ENCODE measurements at regions not wholly inside any gene's neighbourhood (a gene's known extent, or its start where the extent isn't known, plus 50 kb on each side); places are given as distances from the start of the nearest gene placed in this dataset.

DNA sequence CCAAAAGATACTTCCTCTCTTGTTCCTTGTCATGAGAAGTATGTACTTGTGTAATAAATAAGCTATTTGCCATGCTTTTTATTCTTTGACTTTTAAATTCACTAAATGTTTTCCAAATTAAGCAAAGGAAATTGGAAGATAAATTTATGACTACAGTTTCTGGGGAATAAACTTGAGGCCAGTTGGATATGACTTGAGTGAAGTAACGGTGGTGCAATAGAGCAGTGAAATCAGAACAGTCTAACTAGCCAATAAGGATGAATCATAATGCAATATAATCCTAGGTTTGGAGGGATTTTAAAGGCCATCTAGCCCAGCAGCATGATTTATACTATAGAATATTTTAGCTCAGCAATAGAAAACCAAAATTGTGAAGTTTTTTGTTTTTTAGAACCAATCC lies 183.8 kb upstream of the TCF21 start:
- ChIA-PET CTCF (interaction anchor here (0.6 kb wide), 1 partner anchor 319 kb away, joined by 3 read pairs; no protein-coding TSS in a partner anchor), POLR2A (no interaction called here)
- no peaks in the 10 kb centered on the region for H3K9me3 ChIP-seq
- H3K4me2 ChIP-seq, result no peak overlapping the region
- no peaks in the 10 kb centered on the region; the same call in 1 of the 2 replicates for H3K27me3 ChIP-seq (ENCODE audit: insufficient read depth)
- no peaks in the 10 kb centered on the region for H4K20me1 ChIP-seq (ENCODE audit: insufficient read depth)
- no peaks in the 10 kb centered on the region for H3K9me2 ChIP-seq
- H3K79me2 ChIP-seq (ENCODE audit: insufficient read depth), result no peaks in the 10 kb centered on the region
- H2AFZ ChIP-seq (ENCODE audit: low read depth), result no peak overlapping the region
- H3K27ac ChIP-seq (ENCODE audit: low read depth in 2 of 2, low read length in 1 of 2), result no peak overlapping the region
- WGBS (ENCODE audit: low lambda C conversion rate), result 6% methylated on average over 1 of the region's 1 CpG
- no peaks in the 10 kb centered on the region for H3F3A ChIP-seq (replicated peaks; ENCODE audit: insufficient read depth)
- H3K4me3 ChIP-seq (ENCODE audit: low read depth in 2 of 2, low read length in 1 of 2), result no peak overlapping the region
- no peak for TF ChIP-seq FOSL2 (IDR thresholded peaks at IDR 0.05; ENCODE audit: borderline replicate concordance, low read depth)
- TF ChIP-seq TAF1 (IDR thresholded peaks at IDR 0.05; ENCODE audit: borderline replicate concordance, low read depth, low read length), result no peak
- no peak for TF ChIP-seq MEF2A (IDR thresholded peaks at IDR 0.05; ENCODE audit: borderline replicate concordance, low read depth)
- TF ChIP-seq NFIC (IDR thresholded peaks at IDR 0.05; ENCODE audit: borderline replicate concordance), result no peak
- TF ChIP-seq POLR2AphosphoS5 (IDR thresholded peaks at IDR 0.05; ENCODE audit: low read depth, low read length), result no peak
- TF ChIP-seq, protein P1, sequence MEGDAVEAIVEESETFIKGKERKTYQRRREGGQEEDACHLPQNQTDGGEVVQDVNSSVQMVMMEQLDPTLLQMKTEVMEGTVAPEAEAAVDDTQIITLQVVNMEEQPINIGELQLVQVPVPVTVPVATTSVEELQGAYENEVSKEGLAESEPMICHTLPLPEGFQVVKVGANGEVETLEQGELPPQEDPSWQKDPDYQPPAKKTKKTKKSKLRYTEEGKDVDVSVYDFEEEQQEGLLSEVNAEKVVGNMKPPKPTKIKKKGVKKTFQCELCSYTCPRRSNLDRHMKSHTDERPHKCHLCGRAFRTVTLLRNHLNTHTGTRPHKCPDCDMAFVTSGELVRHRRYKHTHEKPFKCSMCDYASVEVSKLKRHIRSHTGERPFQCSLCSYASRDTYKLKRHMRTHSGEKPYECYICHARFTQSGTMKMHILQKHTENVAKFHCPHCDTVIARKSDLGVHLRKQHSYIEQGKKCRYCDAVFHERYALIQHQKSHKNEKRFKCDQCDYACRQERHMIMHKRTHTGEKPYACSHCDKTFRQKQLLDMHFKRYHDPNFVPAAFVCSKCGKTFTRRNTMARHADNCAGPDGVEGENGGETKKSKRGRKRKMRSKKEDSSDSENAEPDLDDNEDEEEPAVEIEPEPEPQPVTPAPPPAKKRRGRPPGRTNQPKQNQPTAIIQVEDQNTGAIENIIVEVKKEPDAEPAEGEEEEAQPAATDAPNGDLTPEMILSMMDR (IDR thresholded peaks at IDR 0.05), result no peak
- TF ChIP-seq TEAD4 (IDR thresholded peaks at IDR 0.05; ENCODE audit: borderline replicate concordance, insufficient read depth), result no peak
- TF ChIP-seq RAD21 (IDR thresholded peaks at IDR 0.05; ENCODE audit: low read length), result no peak
- no peaks in the 10 kb centered on the region for H3K4me1 ChIP-seq (ENCODE audit: control insufficient read depth in 1 of 2, insufficient read depth in 2 of 2, low read depth in 1 of 2, low read length in 1 of 2)
- no peak overlapping the region for H3K9ac ChIP-seq
- no peak for DNase-seq
- no peaks in the 10 kb centered on the region for H3K36me3 ChIP-seq (replicated peaks in 1 of 2; ENCODE audit: control insufficient read depth in 1 of 2, insufficient read depth in 2 of 2, low read length in 1 of 2)

DNA sequence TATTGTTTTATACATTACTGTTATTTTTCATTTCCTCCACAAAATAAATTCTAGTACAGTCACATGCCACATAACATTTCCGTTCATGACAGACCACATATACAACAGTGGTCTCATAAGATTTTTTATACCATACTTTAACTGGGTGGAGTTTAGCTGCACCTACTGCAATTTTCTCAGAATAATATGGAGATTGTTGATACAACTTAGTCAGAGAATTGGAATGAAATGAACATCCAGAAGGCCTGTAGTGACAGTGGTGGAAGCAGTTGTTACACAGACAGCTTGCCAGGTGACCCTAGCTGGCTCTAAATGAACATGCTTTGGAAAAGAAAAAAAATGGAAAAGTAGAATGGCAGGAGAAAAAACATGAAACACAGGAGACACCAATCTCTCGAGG lies 183.2 kb upstream of the TCF21 start:
- Histone ChIP-seq H3K27me3 (ENCODE audit: insufficient read depth) (no peaks in the 10 kb centered on the region; the same call in 1 of the 2 replicates), H3K9ac (no peak overlapping the region), H3K9me2 (no peaks in the 10 kb centered on the region), H3K27ac (ENCODE audit: low read depth in 2 of 2, low read length in 1 of 2) (no peak overlapping the region), H3K4me2 (no peak overlapping the region), H3K4me1 (ENCODE audit: control insufficient read depth in 1 of 2, insufficient read depth in 2 of 2, low read depth in 1 of 2, low read length in 1 of 2) (no peaks in the 10 kb centered on the region), H2AFZ (ENCODE audit: low read depth) (no peak overlapping the region), H4K20me1 (ENCODE audit: insufficient read depth) (no peaks in the 10 kb centered on the region), H3K36me3 (replicated peaks in 1 of 2; ENCODE audit: control insufficient read depth in 1 of 2, insufficient read depth in 2 of 2, low read length in 1 of 2) (no peaks in the 10 kb centered on the region), H3K9me3 (no peaks in the 10 kb centered on the region), H3F3A (replicated peaks; ENCODE audit: insufficient read depth) (no peaks in the 10 kb centered on the region), H3K4me3 (ENCODE audit: low read depth in 2 of 2, low read length in 1 of 2) (no peak overlapping the region), H3K79me2 (ENCODE audit: insufficient read depth) (no peaks in the 10 kb centered on the region)
- ChIA-PET POLR2A (no interaction called here), CTCF (interaction anchor here (0.6 kb wide), 1 partner anchor 319 kb away, joined by 3 read pairs; no protein-coding TSS in a partner anchor)
- WGBS (ENCODE audit: low lambda C conversion rate), result 5% methylated on average over 2 of the region's 2 CpGs
- DNase-seq, result no peak
- TF ChIP-seq FOXJ3 (CRISPR knock-in tag; IDR thresholded peaks at IDR 0.05) (no peak), RXRA (IDR thresholded peaks at IDR 0.05; ENCODE audit: borderline replicate concordance, low read depth) (no peak), POLR2AphosphoS5 (IDR thresholded peaks at IDR 0.05; ENCODE audit: low read depth, low read length) (no peak), GATA2 (CRISPR knock-in tag; IDR thresholded peaks at IDR 0.05) (no peak), YY1 (IDR thresholded peaks at IDR 0.05; ENCODE audit: low read depth) (no peak), SIN3A (IDR thresholded peaks at IDR 0.05; ENCODE audit: borderline replicate concordance, low read depth, low read length) (no peak), SMC3 (IDR thresholded peaks at IDR 0.05; ENCODE audit: low read depth, low read length) (no peak), MXI1 (IDR thresholded peaks at IDR 0.05; ENCODE audit: low read depth, low read length) (no peak), RFX5 (IDR thresholded peaks at IDR 0.05; ENCODE audit: low read length) (no peak), MEF2A (IDR thresholded peaks at IDR 0.05; ENCODE audit: borderline replicate concordance, low read depth) (no peak), TCF12 (IDR thresholded peaks at IDR 0.05) (no peak)
- TF ChIP-seq, protein P2, sequence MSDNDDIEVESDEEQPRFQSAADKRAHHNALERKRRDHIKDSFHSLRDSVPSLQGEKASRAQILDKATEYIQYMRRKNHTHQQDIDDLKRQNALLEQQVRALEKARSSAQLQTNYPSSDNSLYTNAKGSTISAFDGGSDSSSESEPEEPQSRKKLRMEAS (IDR thresholded peaks at IDR 0.05; ENCODE audit: low read depth), result no peak
- TF ChIP-seq, protein P3, sequence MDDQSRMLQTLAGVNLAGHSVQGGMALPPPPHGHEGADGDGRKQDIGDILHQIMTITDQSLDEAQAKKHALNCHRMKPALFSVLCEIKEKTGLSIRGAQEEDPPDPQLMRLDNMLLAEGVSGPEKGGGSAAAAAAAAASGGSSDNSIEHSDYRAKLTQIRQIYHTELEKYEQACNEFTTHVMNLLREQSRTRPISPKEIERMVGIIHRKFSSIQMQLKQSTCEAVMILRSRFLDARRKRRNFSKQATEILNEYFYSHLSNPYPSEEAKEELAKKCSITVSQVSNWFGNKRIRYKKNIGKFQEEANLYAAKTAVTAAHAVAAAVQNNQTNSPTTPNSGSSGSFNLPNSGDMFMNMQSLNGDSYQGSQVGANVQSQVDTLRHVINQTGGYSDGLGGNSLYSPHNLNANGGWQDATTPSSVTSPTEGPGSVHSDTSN (IDR thresholded peaks at IDR 0.05), result no peak
- TF ChIP-seq, protein P1 (IDR thresholded peaks at IDR 0.05), result no peak
- TF ChIP-seq, protein P4, sequence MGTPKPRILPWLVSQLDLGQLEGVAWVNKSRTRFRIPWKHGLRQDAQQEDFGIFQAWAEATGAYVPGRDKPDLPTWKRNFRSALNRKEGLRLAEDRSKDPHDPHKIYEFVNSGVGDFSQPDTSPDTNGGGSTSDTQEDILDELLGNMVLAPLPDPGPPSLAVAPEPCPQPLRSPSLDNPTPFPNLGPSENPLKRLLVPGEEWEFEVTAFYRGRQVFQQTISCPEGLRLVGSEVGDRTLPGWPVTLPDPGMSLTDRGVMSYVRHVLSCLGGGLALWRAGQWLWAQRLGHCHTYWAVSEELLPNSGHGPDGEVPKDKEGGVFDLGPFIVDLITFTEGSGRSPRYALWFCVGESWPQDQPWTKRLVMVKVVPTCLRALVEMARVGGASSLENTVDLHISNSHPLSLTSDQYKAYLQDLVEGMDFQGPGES (IDR thresholded peaks at IDR 0.05; ENCODE audit: low read depth, low read length), result no peak
